GM19463 (cell line): ENCODE measurements at regions not wholly inside any gene's neighbourhood (a gene's known extent, or its start where the extent isn't known, plus 50 kb on each side); places are given as distances from the start of the nearest gene placed in this dataset.
A peak's percentile ranks its signal among the peaks of the same experiment; 100 is the strongest.
"Not testable (repeated sequence)": the region's sequence is repeated elsewhere in the genome, so short reads cannot be mapped to it uniquely, and the experiment has no call there.

ENCODE experiments used
- ATAC-seq: cut with Tn5 transposase; IDR thresholded peaks from one replicate; pipeline ENCODE4 v1.9.1; 2021; ENCODE audit warnings: mild to moderate bottlenecking, moderate library complexity; ENCODE audit not compliant: unreplicated experiment

DNA sequence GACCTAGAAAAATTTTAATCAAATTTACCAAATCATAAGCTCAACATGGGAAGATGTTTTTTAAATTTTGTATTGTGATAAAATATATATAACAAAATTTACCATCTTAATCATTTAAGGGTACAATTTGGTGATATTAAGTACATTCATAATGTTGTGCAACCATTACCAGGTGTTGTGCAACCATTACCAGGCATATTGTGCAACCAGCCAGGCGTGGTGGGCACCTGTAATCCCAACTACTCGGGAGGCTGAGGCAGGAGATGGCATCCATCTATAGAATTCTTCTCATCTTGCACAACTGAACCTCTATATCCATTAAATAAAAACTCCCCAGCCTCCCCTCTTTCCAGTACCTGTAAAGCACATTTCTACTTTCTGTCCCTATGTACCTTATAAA lies 124.5 kb upstream of the SLC13A1 start:
- ATAC-seq = no peak

- no peak for ATAC-seq
These were observed 123.9 kb upstream of the SLC13A1 start for GRCh38 chr7:123323689-123324088.

DNA sequence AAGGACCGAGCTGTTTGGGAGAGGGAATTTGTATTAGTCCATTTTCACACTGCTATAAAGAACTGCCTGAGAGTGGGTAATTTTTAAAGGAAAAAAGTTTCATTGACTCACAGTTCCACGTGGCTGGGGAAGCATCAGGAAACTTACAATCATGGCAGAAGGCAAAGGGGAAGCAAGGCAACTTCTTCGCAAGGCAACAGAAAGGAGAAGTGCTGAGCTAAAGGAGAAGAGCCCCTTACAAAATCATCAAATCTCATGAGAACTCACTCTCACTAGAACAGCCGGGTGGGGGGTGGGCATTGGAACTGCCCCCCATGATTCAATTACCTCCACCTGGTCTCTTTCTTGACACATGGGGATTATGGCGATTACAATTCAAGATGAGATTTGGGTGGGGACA lies 121.8 kb upstream of the SLC13A1 start:
- not testable (repeated sequence) for ATAC-seq

DNA sequence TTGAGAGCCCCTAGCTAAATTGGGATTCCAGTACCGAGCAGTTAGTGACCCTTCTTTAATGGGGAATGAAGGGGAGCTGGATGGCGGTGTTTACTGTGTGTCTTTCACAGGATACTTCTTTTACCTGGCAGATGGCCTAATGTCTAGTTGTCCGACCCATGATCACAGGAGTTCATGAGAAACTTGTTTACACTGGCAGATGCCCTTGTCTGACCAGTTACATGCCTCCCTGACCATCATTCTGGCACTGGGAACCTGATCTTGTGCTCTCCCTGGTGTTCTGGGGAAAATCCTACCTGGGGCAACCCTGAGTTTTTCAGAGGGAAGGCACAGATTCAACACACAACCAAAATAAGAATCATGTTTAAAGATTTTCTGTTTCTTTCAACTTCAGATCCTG lies 120.1 kb upstream of the SLC13A1 start:
- ATAC-seq = no peak

DNA sequence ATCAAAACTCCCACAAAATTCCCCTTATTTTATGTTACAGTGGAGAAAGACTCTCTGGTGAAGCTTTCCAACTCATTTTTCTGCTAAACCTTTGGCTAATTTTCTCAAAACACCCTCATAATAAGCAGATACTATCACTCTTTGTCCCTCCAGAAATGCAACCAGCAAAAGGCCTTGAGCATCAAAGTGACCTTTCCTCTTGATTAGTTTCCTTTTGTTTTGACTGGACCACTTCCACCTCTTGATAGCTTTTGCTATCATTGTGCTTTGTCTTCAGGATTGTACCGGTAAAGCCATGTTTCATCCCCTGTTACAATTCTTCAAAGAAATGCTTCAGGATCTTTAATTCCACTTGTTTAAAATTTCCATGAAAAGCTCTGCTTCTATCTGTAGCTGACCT lies 115.1 kb upstream of the SLC13A1 start:
- no peak for ATAC-seq

DNA sequence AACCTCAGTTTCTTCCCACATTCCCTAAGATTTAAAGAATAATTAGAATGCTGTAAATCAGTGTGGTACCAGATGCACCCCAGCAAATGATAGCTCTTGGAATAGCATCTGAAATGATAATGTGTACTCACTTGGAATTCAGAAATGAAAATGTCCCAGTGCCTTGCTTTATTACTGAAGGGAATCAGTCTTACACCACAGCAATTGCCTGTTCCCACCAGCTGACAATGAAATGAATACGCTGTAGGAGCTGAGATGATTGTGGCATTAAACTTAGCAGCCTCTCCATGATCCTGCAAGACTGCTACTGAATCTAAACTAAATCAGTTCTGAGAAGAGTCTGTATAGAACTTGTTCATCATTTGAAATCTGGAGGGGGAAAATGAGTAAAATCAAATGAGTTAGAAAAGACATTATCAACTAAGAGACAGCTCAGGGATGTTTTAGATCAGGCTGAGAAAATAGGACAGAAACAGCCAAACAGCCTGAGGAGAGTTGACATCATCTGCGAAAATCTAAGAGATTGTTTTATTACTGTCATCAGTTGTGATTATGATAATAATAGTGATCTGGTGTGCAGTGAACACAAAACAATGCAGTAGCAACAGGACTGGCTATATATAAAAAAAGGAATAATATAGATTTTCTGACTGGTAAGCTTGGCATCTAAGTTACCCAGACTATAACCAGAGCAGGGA lies 108.6 kb upstream of the SLC13A1 start:
- ATAC-seq = no peak

DNA sequence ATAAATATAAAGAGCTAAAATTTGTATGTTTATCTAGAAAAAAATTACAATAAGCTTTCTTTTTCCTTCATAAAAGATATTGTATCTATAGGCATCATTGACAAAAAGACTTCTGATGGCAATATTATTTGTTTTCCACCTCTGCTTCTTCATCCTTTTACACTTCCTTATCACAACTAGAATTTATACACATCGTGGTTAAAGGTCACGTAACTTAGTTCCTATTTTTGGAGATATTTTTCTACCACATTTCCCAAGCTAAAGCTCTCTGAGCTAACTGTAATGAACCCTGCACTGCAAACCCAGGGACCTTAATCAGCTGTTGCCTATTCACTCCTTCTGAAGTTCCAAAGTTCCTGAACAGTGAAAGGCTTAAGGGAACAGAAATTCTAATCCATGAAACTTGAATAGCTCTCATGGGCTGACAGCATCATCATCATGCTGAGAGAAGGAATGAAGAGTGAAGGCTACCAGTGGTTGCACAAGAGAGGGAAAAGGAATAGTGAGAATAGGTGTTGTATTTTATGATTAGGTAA lies 106.1 kb upstream of the SLC13A1 start:
- ATAC-seq = no peak

GRCh38 chr7:123303926-123304325 lies 104.2 kb upstream of the SLC13A1 start:
- no peak for ATAC-seq

- no peak for ATAC-seq
These were observed 97.2 kb upstream of the SLC13A1 start for GRCh38 chr7:123296965-123297364.

GRCh38 chr7:123293710-123294109 lies 93.9 kb upstream of the SLC13A1 start:
- ATAC-seq = no peak

- ATAC-seq = no peak
These were observed 92.5 kb upstream of the SLC13A1 start for GRCh38 chr7:123292227-123292626.

GRCh38 chr7:123289200-123289599 lies 89.4 kb upstream of the SLC13A1 start:
- peak; percentile 50 for ATAC-seq

DNA sequence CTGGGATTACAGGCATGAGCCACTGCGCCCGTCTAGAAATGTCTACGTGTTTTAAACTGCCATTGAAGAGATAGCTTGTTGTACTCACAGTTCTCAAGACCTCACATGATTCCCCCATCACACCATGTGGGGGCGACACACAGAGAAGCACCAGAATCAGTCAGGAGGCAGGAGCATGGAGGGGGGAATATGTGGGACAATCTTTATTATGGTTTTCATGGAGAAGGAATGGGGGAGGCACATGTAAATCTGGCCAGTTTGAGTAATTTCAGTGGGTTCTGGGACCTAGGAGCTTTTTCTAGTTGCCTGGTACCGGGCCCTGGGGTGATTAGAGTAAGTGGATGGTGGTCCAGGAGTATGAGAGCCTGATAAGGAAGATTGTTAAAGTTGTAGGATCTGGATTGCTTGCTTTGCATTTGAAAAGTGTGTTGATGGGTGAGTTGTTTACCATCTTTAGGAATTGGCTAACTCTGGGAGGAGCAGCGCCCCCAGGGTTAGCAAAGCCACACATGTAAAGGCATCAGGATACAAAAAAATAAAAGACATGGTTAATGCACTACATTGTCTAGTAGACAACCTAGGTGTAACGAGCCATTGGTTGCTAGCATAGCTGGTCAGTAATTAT lies 85.4 kb upstream of the SLC13A1 start:
- no peak for ATAC-seq

GRCh38 chr7:123283373-123283772 lies 83.6 kb upstream of the SLC13A1 start:
- no peak for ATAC-seq

- ATAC-seq = no peak
These were observed 82.4 kb upstream of the SLC13A1 start for GRCh38 chr7:123282181-123282580.

GRCh38 chr7:123279949-123280348 lies 80.2 kb upstream of the SLC13A1 start:
- no peak for ATAC-seq

GRCh38 chr7:123275036-123275753 lies 75.4 kb upstream of the SLC13A1 start:
- no peak for ATAC-seq

DNA sequence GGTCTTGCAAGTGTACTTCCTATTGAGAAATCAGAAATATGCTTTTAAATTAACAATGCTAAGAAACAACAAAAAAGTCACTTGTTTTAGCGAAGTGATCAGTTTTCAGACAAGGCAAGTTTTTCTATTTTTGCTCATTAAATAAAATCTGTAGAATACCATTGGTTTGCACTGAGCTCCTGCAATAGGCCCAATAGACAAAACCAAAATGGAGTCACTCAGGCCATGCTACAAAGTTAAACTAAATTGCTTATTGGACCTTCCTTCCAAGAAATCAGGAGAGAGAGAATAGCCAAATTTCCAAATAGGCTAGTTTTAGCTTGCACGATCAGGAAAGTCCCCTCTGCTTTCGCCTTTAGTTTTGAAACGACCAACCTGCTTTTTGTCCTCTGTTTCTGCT lies 73.4 kb upstream of the SLC13A1 start:
- no peak for ATAC-seq

GRCh38 chr7:123271856-123272255 lies 72.1 kb upstream of the SLC13A1 start:
- no peak for ATAC-seq

DNA sequence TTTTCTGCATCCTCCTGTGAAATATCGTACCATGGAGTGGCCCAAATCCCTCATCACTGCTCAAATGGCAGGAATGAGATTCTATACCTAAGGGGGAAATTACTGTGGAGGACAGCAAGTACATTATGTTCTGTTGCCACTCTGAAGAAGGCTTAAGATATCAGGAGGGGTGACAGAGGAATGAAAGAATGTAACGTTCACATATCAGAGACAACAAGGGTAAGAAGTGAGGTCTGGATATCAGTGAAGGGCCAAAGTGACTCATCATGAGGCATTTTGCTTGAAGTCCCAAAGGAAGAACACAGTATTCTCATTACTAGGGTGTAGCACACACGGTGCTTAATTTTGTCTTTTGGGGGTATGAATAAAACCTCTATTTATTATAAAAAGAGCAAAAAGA lies 71.5 kb upstream of the SLC13A1 start:
- ATAC-seq = no peak

DNA sequence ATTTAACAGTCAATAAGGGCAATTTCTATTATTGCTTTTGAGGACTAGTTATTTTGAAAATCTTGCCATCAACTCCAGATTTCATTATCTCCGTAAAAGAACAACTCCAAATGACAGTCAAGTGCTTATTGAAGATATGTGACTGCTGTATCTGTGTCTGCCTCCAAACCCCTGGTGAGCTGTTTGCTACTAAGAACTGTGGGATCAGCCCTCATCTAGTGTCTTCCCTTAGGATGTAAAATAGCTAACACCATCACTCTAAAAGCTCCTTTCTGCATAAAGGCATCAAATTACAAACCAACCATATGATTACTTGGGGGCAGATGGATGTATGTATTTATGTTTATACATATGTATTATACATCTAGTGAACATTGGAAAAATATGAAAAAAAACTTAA lies 70.8 kb upstream of the SLC13A1 start:
- no peak for ATAC-seq

GRCh38 chr7:123265853-123266252 lies 66.1 kb upstream of the SLC13A1 start:
- ATAC-seq = no peak
